BLaER1 treated with 17β-estradiol and CSF1 and Interleukin-3, amounts not matched to agents 10 nM and 100 nM (cell line): ENCODE measurements at regions not wholly inside any gene's neighbourhood (a gene's known extent, or its start where the extent isn't known, plus 50 kb on each side); places are given as distances from the start of the nearest gene placed in this dataset.

Experiments
- H3K27ac ChIP-seq, 11 experiments: shearing (Covaris generic); formaldehyde crosslinking; 2 replicates each; pipeline ENCODE4 v1.8.1; 2022
- H3K27me3 ChIP-seq, 11 experiments: shearing (Covaris generic); formaldehyde crosslinking; 2 replicates each; pipeline ENCODE4 v1.8.1; 2022
- H3K36me3 ChIP-seq, 11 experiments: shearing (Covaris generic); formaldehyde crosslinking; 2 replicates each; pipeline ENCODE4 v1.8.1; 2022
- H3K4me1 ChIP-seq, 10 experiments: shearing (Covaris generic); formaldehyde crosslinking; 2 replicates each; pipeline ENCODE4 v1.8.1; 2022
- H3K4me2 ChIP-seq, 11 experiments: shearing (Covaris generic); formaldehyde crosslinking; 2 replicates each; pipeline ENCODE4 v1.8.1; 2022
- H3K4me3 ChIP-seq, 10 experiments: shearing (Covaris generic); formaldehyde crosslinking; 2 replicates each; pipeline ENCODE4 v1.8.1; 2022
- H3K9ac ChIP-seq, 11 experiments: shearing (Covaris generic); formaldehyde crosslinking; 2 replicates each; pipeline ENCODE4 v1.8.1; 2022
- H3K9me3 ChIP-seq, 11 experiments: shearing (Covaris generic); formaldehyde crosslinking; replicated peaks in 1 of 11; 2 replicates each; pipeline ENCODE4 v1.8.1; 2022
- H4K20me1 ChIP-seq, 11 experiments: shearing (Covaris generic); formaldehyde crosslinking; 2 replicates each; pipeline ENCODE4 v1.8.1; 2022
- Cebpa-rat ChIP-seq, 11 experiments: shearing (Covaris generic); IDR thresholded peaks; 2 replicates each; pipeline ENCODE4 v1.8.1; 2022

DNA sequence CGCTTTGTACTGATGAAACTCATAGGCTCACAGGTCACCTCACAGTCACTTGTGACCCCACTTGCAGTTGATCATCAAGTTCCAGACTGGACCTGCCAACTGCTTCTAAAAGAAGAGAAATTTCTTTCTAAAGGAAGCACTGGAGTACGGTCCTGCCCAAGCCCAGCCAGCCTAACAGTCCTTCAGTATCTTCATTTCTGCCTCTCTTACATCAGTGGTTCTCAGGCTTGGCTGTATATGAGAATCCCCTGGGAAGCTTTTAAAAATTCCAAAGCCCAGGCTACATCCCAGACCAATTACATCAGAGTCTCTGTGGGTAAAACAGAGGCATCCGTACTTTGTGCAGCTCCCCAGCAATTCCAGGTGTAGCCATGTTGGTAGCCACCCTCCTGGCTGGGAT lies 282.1 kb downstream of the NFIB start:
- H3K9ac ChIP-seq = no peak overlapping the region
- H3K4me1 ChIP-seq = peaks cover 0 to 7% (median 0%) of the 10 kb centered on the region in 10 experiments; a peak in 1 of 20 replicates
- no peak for TF ChIP-seq Cebpa-rat (IDR thresholded peaks at IDR 0.05)
- no peak overlapping the region for H3K4me2 ChIP-seq
- no peaks in the 10 kb centered on the region for H3K9me3 ChIP-seq
- no peaks in the 10 kb centered on the region for H3K36me3 ChIP-seq
- no peaks in the 10 kb centered on the region for H3K27me3 ChIP-seq
- no peak overlapping the region for H3K27ac ChIP-seq
- H3K4me3 ChIP-seq = no peak overlapping the region
- H4K20me1 ChIP-seq = no peaks in the 10 kb centered on the region

DNA sequence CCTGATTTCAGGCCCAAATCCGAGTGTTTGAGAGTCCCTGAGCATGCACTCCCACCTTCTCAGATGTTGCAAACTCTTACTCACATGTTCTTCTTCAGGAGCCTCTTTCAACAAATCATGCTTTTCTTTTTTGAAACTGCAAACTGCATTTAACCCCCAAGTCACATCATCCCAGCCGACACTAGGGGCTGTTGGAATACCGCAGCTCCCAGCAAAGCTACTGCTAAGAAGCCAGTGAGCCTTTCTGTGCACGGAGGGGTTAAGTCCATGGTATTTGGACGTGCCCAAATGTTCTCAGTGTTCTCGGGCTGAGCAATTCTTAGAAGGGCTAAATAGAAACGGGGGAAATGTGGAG lies 282.9 kb downstream of the NFIB start:
- H3K9ac ChIP-seq = no peak overlapping the region
- no peaks in the 10 kb centered on the region for H3K36me3 ChIP-seq
- no peaks in the 10 kb centered on the region for H3K27me3 ChIP-seq
- H3K27ac ChIP-seq = no peak overlapping the region
- H4K20me1 ChIP-seq = no peaks in the 10 kb centered on the region
- H3K4me3 ChIP-seq = no peak overlapping the region
- H3K4me2 ChIP-seq = no peak overlapping the region
- no peaks in the 10 kb centered on the region for H3K9me3 ChIP-seq
- H3K4me1 ChIP-seq = peaks cover 0 to 7% (median 0%) of the 10 kb centered on the region in 10 experiments; a peak in 1 of 20 replicates
- no peak for TF ChIP-seq Cebpa-rat (IDR thresholded peaks at IDR 0.05)

DNA sequence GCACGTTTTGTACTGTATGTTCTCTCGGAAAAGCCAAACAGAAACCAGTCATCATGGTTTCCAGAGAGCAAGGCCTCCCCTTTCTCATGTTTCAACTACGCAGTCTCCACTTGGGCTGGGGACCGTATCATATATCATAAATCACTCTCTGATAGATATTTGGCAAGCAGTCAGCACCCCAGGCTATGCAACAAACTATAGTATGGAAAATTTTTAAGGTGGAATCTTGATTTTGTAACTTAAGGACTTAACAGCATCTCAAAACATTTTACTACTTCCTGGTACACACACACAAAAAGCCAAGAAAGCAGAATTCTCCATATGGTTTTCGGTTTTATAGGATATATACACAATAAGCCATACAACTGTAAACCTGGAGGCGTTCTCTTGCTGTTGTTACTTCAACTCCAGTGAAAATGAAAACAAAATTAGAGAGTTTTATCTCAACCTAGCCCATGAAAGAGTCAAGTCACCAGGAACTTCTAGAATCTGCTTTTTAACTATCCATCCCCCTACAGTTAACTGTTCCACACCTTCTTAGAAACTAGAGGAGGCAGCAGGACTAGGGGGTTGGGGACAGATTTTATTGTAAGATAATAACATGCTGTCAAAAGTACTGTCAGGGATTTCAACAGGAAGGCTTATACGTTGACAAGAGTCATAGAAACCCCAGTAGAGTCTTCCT lies 283.4 kb downstream of the NFIB start:
- Histone ChIP-seq H3K36me3 (no peaks in the 10 kb centered on the region), H3K27ac (no peak overlapping the region), H4K20me1 (no peaks in the 10 kb centered on the region), H3K9ac (no peak overlapping the region), H3K4me3 (no peak overlapping the region), H3K4me1 (peaks cover 0 to 7% (median 0%) of the 10 kb centered on the region in 10 experiments; a peak in 1 of 20 replicates), H3K4me2 (no peak overlapping the region), H3K27me3 (no peaks in the 10 kb centered on the region), H3K9me3 (no peaks in the 10 kb centered on the region)
- TF ChIP-seq Cebpa-rat (IDR thresholded peaks at IDR 0.05) = no peak

DNA sequence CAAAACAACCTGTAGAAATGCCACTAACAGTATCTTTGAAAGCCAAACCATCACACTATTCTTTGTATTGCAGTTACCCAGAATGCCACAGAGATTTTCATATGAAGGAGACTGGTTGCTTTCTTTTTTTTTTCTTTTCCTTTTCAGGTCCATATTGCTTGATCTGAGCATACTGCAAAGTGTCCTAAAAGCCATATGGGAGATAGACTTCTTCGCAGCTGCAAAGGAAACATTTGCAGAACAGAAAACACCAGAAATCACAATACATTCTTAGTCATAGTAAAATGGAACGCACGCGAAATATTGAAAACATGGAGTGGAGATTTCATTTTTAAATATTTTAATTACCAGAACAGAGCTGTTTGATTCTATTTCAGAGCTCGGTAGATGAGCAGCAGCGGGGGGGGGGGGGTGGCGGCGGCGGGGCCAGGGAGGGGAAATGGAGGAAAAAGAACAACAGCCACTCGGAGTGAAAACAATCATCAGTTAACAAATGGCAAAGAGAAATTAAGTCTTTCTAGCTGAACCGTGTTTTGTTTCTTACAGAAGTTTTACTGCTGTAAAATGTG lies 284.1 kb downstream of the NFIB start:
- H3K4me3 ChIP-seq = no peak overlapping the region
- H3K9ac ChIP-seq = no peak overlapping the region

DNA sequence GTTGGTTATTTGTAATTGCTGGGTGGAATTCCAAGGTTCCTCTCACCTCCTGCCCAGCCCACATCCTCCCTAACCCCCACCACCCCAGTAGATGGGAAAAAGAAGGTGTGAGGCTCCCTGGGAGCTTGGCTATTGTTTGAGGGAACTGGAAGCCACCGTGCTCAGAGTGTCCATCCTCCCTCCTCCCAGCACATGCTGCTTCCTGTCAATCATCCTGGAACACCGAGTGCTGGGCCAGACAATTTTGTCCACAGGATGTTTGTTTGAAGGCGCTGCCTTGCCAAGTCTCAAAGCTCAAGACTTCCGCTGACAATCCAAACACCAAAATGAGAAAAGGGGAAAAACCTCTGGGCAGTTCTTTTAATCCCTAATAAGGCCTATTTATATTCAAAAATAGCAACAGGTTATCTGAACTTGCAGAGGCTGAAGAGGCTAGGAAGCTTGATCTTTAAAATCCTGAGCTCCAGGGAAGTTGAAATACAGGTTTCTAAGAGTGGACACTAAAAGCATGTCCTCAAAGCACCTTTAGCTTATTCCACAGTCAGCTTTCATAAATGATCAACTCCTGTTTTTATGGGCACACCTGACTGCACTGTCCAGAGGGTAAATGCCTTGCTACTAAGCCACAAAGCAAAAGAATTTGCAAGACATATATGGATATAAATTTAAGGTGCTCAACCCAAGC lies 286.7 kb downstream of the NFIB start:
- Histone ChIP-seq H4K20me1 (no peaks in the 10 kb centered on the region), H3K9me3 (no peaks in the 10 kb centered on the region), H3K9ac (no peak overlapping the region), H3K27me3 (no peaks in the 10 kb centered on the region), H3K27ac (no peak overlapping the region), H3K4me2 (no peak overlapping the region), H3K4me3 (no peak overlapping the region), H3K4me1 (peaks cover 1 to 18% (median 5%) of the 10 kb centered on the region in 10 experiments), H3K36me3 (no peaks in the 10 kb centered on the region)
- TF ChIP-seq Cebpa-rat (IDR thresholded peaks at IDR 0.05) = no peak

More for the DNA sequence above, 284.1 kb downstream of the NFIB start:
- Histone ChIP-seq H3K4me2 (no peak overlapping the region), H3K27ac (no peak overlapping the region), H3K27me3 (no peaks in the 10 kb centered on the region), H4K20me1 (no peaks in the 10 kb centered on the region), H3K9me3 (no peaks in the 10 kb centered on the region), H3K36me3 (no peaks in the 10 kb centered on the region), H3K4me1 (peaks cover 0 to 7% (median 0%) of the 10 kb centered on the region in 10 experiments; a peak in 1 of 20 replicates)
- TF ChIP-seq Cebpa-rat (IDR thresholded peaks at IDR 0.05) = no peak

DNA sequence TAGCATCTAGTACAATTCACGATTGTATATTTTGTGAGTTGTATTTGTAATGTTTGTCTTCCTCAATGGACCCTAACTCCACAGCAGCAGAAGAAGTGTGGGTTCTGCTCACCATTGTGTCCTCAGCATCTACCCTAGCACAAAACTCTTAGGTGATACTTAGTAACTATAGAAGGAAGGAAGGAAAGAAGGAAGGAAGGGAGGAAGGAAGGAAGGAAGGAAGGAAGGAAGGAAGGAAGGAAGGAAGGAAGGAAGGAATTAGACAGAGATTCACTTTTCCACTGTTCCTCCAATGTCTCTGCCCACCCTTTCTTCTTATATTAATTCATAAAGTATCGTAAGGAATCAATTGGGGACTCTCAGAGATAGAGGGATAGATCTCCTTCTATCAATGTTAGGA lies 288.2 kb downstream of the NFIB start:
- Histone ChIP-seq H3K4me2 (no peak overlapping the region), H3K4me1 (peaks cover 11 to 30% (median 17%) of the 10 kb centered on the region in 10 experiments), H4K20me1 (no peaks in the 10 kb centered on the region), H3K27ac (no peak overlapping the region), H3K9me3 (no peaks in the 10 kb centered on the region), H3K27me3 (no peaks in the 10 kb centered on the region), H3K36me3 (no peaks in the 10 kb centered on the region), H3K9ac (no peak overlapping the region), H3K4me3 (no peak overlapping the region)
- no peak for TF ChIP-seq Cebpa-rat (IDR thresholded peaks at IDR 0.05)

DNA sequence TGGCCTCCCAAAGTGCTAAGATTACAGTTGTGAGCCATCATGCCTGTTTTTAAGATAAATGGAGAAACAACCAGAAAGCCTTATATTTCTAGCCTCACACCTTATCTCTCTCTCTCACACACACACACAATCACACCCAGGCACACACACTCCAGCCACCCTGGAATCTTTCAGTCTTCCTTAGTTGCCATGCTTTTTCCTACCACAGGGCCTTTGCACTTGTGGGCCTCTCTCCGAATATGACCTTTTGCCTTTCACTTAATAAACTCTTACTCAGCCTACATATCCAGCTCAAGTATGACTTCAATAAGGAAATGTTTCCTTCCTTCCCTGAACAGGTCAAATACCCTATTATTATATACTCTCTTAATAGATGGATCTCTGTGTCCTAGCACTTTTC lies 290.7 kb downstream of the NFIB start:
- Histone ChIP-seq H4K20me1 (no peaks in the 10 kb centered on the region), H3K27ac (peak overlapping the region in 1 of 11 experiments; percentile 19; a peak in 3 of 22 replicates), H3K4me1 (peaks cover 11 to 30% (median 17%) of the 10 kb centered on the region in 10 experiments), H3K4me3 (no peak overlapping the region), H3K9ac (no peak overlapping the region), H3K4me2 (no peak overlapping the region), H3K36me3 (no peaks in the 10 kb centered on the region), H3K27me3 (no peaks in the 10 kb centered on the region), H3K9me3 (no peaks in the 10 kb centered on the region)
- no peak for TF ChIP-seq Cebpa-rat (IDR thresholded peaks at IDR 0.05)

DNA sequence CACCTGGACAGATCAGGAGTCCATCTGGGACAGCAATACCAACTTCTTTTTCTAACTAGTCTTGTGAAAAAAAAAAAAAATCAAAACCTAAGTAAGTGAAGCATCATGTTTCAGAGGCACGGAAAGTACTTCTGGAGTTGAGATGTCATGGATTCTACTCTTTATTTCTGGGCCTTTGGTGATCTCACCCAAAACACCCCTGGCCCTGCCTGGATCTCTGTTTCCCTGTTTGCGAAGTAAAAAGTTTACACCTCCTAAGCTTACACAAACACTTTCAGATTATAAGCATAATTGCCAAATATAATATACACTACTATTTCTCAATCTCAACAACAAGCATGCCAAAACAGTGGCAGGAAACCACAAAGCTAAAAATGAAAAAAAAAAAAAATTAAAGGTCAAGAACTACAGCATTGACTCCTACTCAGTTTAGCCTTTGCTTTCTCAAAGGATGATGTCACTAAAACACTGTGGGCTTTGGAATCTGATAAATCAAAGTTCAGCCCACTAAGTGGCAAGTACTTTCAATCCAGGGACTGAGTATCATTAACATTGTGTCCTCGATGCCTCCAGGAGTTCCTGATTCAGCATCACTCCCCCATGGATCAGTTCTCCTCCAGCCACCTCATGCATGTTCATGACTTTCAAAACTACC lies 291.9 kb downstream of the NFIB start:
- H3K27ac ChIP-seq = peak overlapping the region in 9 of 11 experiments; percentile 25 to 55 (median 43); a peak in 12 of 22 replicates
- H3K36me3 ChIP-seq = no peaks in the 10 kb centered on the region
- H3K9ac ChIP-seq = no peak overlapping the region
- no peaks in the 10 kb centered on the region for H4K20me1 ChIP-seq
- H3K9me3 ChIP-seq = no peaks in the 10 kb centered on the region
- no peaks in the 10 kb centered on the region for H3K27me3 ChIP-seq
- H3K4me1 ChIP-seq = peaks cover 11 to 30% (median 17%) of the 10 kb centered on the region in 10 experiments
- no peak overlapping the region for H3K4me3 ChIP-seq
- TF ChIP-seq Cebpa-rat (IDR thresholded peaks at IDR 0.05) = no peak
- H3K4me2 ChIP-seq = peak overlapping the region; percentile 19 to 72 (median 57)

DNA sequence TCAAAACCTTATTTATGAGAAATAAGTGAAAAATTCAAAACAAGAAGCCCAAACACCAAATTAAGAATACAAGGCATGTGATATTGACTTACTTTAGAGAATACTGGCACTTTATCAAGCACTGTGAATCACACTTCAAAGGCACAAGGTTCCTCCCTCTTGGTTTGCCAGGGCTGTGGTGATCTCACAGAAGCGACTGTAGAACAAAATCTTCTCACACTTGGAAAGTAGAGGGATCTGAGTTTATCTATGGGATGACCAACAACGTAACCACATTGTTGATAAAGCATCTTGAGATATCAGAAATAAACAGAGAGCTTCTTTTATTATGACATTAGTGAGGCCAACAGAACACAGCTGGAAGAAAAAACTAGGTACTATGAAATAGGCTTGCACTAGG lies 295.9 kb downstream of the NFIB start:
- H3K4me3 ChIP-seq = no peak overlapping the region
- no peaks in the 10 kb centered on the region for H3K36me3 ChIP-seq
- no peaks in the 10 kb centered on the region for H4K20me1 ChIP-seq
- H3K4me2 ChIP-seq = no peak overlapping the region
- H3K4me1 ChIP-seq = peaks cover 11 to 21% (median 17%) of the 10 kb centered on the region in 10 experiments
- no peaks in the 10 kb centered on the region for H3K9me3 ChIP-seq
- no peak overlapping the region for H3K9ac ChIP-seq
- H3K27me3 ChIP-seq = no peaks in the 10 kb centered on the region
- H3K27ac ChIP-seq = no peak overlapping the region
- TF ChIP-seq Cebpa-rat (IDR thresholded peaks at IDR 0.05) = no peak
